ENCODE measurements at regions not wholly inside any gene's neighbourhood (a gene's known extent, or its start where the extent isn't known, plus 50 kb on each side); places are given as distances from the start of the nearest gene placed in this dataset.

DNA sequence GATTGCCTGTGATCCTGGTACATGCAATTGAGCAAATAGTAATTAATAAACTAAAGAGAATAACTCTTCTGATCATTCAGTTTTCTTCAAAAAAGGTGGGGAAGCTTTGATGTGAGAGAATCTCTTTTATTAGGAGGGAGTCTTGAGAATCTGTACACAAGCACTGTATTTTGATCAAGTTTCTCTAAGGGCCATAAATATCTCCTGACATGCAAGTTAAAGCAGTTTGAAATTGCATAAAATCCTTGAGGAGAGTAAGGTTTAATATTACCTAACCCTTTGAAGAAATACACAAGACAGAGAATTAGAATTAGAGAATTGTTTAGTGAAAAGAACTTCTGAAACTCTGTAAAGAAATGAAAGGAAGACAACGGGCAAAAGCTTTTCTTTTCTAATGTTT lies 326.9 kb downstream of the FAT4 start:
- TF ChIP-seq CTCF (IDR thresholded peaks at IDR 0.05; ENCODE audit: low read depth, low read length, missing input control) (no peak), ZBTB33 (IDR thresholded peaks at IDR 0.05) (no peak), YY1 (IDR thresholded peaks at IDR 0.05) (no peak), GABPA (IDR thresholded peaks at IDR 0.05 in 1 of 2, conservative IDR thresholded peaks at IDR 0.05 in 1 of 2) (no peak), SP1 (IDR thresholded peaks at IDR 0.05) (no peak), JUND (IDR thresholded peaks at IDR 0.05) (no peak)
- TF ChIP-seq, protein P1, sequence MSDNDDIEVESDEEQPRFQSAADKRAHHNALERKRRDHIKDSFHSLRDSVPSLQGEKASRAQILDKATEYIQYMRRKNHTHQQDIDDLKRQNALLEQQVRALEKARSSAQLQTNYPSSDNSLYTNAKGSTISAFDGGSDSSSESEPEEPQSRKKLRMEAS (IDR thresholded peaks at IDR 0.05) = no peak
